Muscle of leg (tissue), 3 donors: ENCODE measurements at regions not wholly inside any gene's neighbourhood (a gene's known extent, or its start where the extent isn't known, plus 50 kb on each side); places are given as distances from the start of the nearest gene placed in this dataset.

Experiments used
- DNase-seq: peaks from one replicate; pipeline ENCODE4 v3.0.0; 2013
- H3K27ac ChIP-seq: one replicate; pipeline ENCODE4 v1.5.1; 2013; ENCODE audit warnings: mild to moderate bottlenecking, low read length, control low read depth
- H3K27me3 ChIP-seq: one replicate; pipeline ENCODE4 v1.6.1; 2013; ENCODE audit warnings: low read length; ENCODE audit not compliant: control insufficient read depth, insufficient read depth
- H3K36me3 ChIP-seq: one replicate; pipeline ENCODE4 v1.6.1; 2013; ENCODE audit warnings: low read length; ENCODE audit not compliant: control insufficient read depth, insufficient read depth
- H3K4me1 ChIP-seq: one replicate; pipeline ENCODE4 v1.6.1; 2013; ENCODE audit warnings: low read length; ENCODE audit not compliant: control insufficient read depth, insufficient read depth
- H3K4me3 ChIP-seq: one replicate; pipeline ENCODE4 v1.5.1; 2013; ENCODE audit warnings: low read length, control low read depth
- H3K9me3 ChIP-seq: replicated peaks from 2 replicates; pipeline ENCODE4 v1.6.1; 2013; ENCODE audit warnings: low read depth, low read length; ENCODE audit not compliant: control insufficient read depth
- WGBS: methylation state at CpG from one replicate; pipeline ENCODE4 v1.1.5; 2013; ENCODE audit warnings: missing lambda C conversion rate; ENCODE audit not compliant: insufficient coverage; 5-methylcytosine and 5-hydroxymethylcytosine counted together

GRCh38 chr15:87597346-87598052 lies 659.0 kb downstream of the NTRK3 start:
- WGBS: 100% methylated on average over 1 of the region's 2 CpGs

GRCh38 chr15:87591582-87591981 lies 665.0 kb downstream of the NTRK3 start:
- no peak overlapping the region for H3K27ac ChIP-seq
- WGBS: 67% methylated on average over 1 of the region's 2 CpGs
- peaks cover 3% of the 10 kb centered on the region for H3K27me3 ChIP-seq
- H3K36me3 ChIP-seq: no peaks in the 10 kb centered on the region
- no peaks in the 10 kb centered on the region for H3K9me3 ChIP-seq
- no peak overlapping the region for H3K4me3 ChIP-seq
- no peaks in the 10 kb centered on the region for H3K4me1 ChIP-seq
- no peak for DNase-seq

More at GRCh38 chr15:87597346-87598052, 659.0 kb downstream of the NTRK3 start:
- no peaks in the 10 kb centered on the region for H3K36me3 ChIP-seq
- H3K4me1 ChIP-seq: no peaks in the 10 kb centered on the region
- DNase-seq: no peak
- no peak overlapping the region for H3K4me3 ChIP-seq
- peaks cover 3% of the 10 kb centered on the region for H3K27me3 ChIP-seq
- no peaks in the 10 kb centered on the region for H3K9me3 ChIP-seq
- H3K27ac ChIP-seq: no peak overlapping the region

GRCh38 chr15:87591042-87591441 lies 665.5 kb downstream of the NTRK3 start:
- Histone ChIP-seq H3K4me3 (no peak overlapping the region), H3K4me1 (no peaks in the 10 kb centered on the region), H3K36me3 (no peaks in the 10 kb centered on the region), H3K9me3 (no peaks in the 10 kb centered on the region), H3K27me3 (peaks cover 3% of the 10 kb centered on the region), H3K27ac (no peak overlapping the region)
- no peak for DNase-seq
- WGBS: no CpG with 5 or more reads among the region's 1 CpG

GRCh38 chr15:87589134-87589533 lies 667.4 kb downstream of the NTRK3 start:
- no CpG with 5 or more reads among the region's 2 CpGs for WGBS
- peaks cover 3% of the 10 kb centered on the region for H3K27me3 ChIP-seq
- H3K27ac ChIP-seq: no peak overlapping the region
- H3K4me1 ChIP-seq: no peaks in the 10 kb centered on the region
- DNase-seq: no peak
- no peaks in the 10 kb centered on the region for H3K36me3 ChIP-seq
- no peaks in the 10 kb centered on the region for H3K9me3 ChIP-seq
- H3K4me3 ChIP-seq: no peak overlapping the region

GRCh38 chr15:87582169-87582568 lies 674.4 kb downstream of the NTRK3 start:
- H3K4me1 ChIP-seq: no peaks in the 10 kb centered on the region
- no peak overlapping the region for H3K27ac ChIP-seq
- 38% methylated on average over 1 of the region's 3 CpGs for WGBS
- H3K27me3 ChIP-seq: no peaks in the 10 kb centered on the region
- H3K36me3 ChIP-seq: no peaks in the 10 kb centered on the region
- H3K9me3 ChIP-seq: no peaks in the 10 kb centered on the region
- DNase-seq: no peak
- no peak overlapping the region for H3K4me3 ChIP-seq

GRCh38 chr15:87579537-87579936 lies 677.0 kb downstream of the NTRK3 start:
- 73% methylated on average over 2 of the region's 9 CpGs for WGBS
- Histone ChIP-seq H3K36me3 (no peaks in the 10 kb centered on the region), H3K27ac (no peak overlapping the region), H3K27me3 (no peaks in the 10 kb centered on the region), H3K9me3 (no peaks in the 10 kb centered on the region), H3K4me1 (no peaks in the 10 kb centered on the region), H3K4me3 (no peak overlapping the region)
- no peak for DNase-seq

- no peak for DNase-seq
- Histone ChIP-seq H3K4me3 (no peak overlapping the region), H3K36me3 (no peaks in the 10 kb centered on the region), H3K27ac (no peak overlapping the region), H3K9me3 (no peaks in the 10 kb centered on the region), H3K4me1 (no peaks in the 10 kb centered on the region), H3K27me3 (no peaks in the 10 kb centered on the region)
- 100% methylated on average over 1 of the region's 4 CpGs for WGBS
Measured at GRCh38 chr15:87578776-87579175, 677.8 kb downstream of the NTRK3 start.

GRCh38 chr15:87577336-87577735 lies 679.2 kb downstream of the NTRK3 start:
- no peaks in the 10 kb centered on the region for H3K27me3 ChIP-seq
- 62% methylated on average over 3 of the region's 3 CpGs for WGBS
- no peak for DNase-seq

GRCh38 chr15:87576486-87577176 lies 679.9 kb downstream of the NTRK3 start:
- H3K9me3 ChIP-seq: no peaks in the 10 kb centered on the region
- no peak overlapping the region for H3K27ac ChIP-seq
- WGBS: 88% methylated on average over 1 of the region's 3 CpGs
- H3K4me1 ChIP-seq: no peaks in the 10 kb centered on the region
- DNase-seq: no peak
- no peaks in the 10 kb centered on the region for H3K27me3 ChIP-seq
- no peak overlapping the region for H3K4me3 ChIP-seq
- no peaks in the 10 kb centered on the region for H3K36me3 ChIP-seq

More at GRCh38 chr15:87577336-87577735, 679.2 kb downstream of the NTRK3 start:
- H3K9me3 ChIP-seq: no peaks in the 10 kb centered on the region
- no peak overlapping the region for H3K4me3 ChIP-seq
- H3K36me3 ChIP-seq: no peaks in the 10 kb centered on the region
- H3K27ac ChIP-seq: no peak overlapping the region
- H3K4me1 ChIP-seq: no peaks in the 10 kb centered on the region

GRCh38 chr15:87575896-87576473 lies 680.6 kb downstream of the NTRK3 start:
- H3K27me3 ChIP-seq: no peaks in the 10 kb centered on the region
- no peak overlapping the region for H3K27ac ChIP-seq
- peak; percentile 11 for DNase-seq
- H3K36me3 ChIP-seq: no peaks in the 10 kb centered on the region
- WGBS: no CpG with 5 or more reads among the region's 3 CpGs
- no peaks in the 10 kb centered on the region for H3K9me3 ChIP-seq
- no peak overlapping the region for H3K4me3 ChIP-seq
- H3K4me1 ChIP-seq: no peaks in the 10 kb centered on the region
